ENCODE measurements at regions not wholly inside any gene's neighbourhood (a gene's known extent, or its start where the extent isn't known, plus 50 kb on each side); places are given as distances from the start of the nearest gene placed in this dataset.

GRCh38 chr2:22788749-22789327 lies 596.1 kb upstream of the KLHL29 start:
- TF ChIP-seq MXI1 (IDR thresholded peaks at IDR 0.05; ENCODE audit: borderline replicate concordance, low read depth, low read length) (no peak), POLR2A (IDR thresholded peaks at IDR 0.05; ENCODE audit: low read depth, low read length) (no peak), MAFK (IDR thresholded peaks at IDR 0.05; ENCODE audit: low read depth, low read length) (no peak), CTCF (conservative IDR thresholded peaks at IDR 0.05; ENCODE audit: low read depth, low read length) (no peak), RFX5 (IDR thresholded peaks at IDR 0.05; ENCODE audit: low read depth, low read length) (no peak), CEBPB (IDR thresholded peaks at IDR 0.05; ENCODE audit: low read depth, low read length) (no peak), SMC3 (IDR thresholded peaks at IDR 0.05; ENCODE audit: low read depth, low read length) (no peak), RAD21 (IDR thresholded peaks at IDR 0.05; ENCODE audit: low read length) (no peak)

Measured in IMR-90 (cell line).